ENCODE measurements at regions not wholly inside any gene's neighbourhood (a gene's known extent, or its start where the extent isn't known, plus 50 kb on each side); places are given as distances from the start of the nearest gene placed in this dataset.

DNA sequence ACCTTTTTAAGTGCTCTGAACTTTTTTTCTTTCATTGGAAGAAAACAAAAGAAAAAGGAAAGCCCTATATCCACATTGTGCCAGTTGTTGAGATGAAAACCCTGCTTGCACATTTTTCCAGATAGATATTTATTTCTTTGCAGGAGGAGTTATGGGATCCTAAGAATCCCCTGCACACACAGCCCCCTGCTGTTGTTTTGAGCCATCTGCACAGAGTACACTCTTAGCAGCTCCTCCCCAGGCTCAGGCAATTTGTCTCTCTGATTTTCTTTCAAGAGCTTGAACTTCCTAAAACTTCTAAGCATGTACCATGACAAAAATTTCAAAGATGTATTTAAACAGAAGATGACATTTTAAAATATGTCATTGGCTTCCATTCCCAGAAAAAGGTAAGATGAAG lies 436.9 kb downstream of the METTL4 start:
- Mint-ChIP-seq H3K36me3 (ENCODE audit: insufficient read depth, unreplicated experiment) (no peaks in the 10 kb centered on the region), H3K27ac (ENCODE audit: unreplicated experiment) (no peak overlapping the region), H3K9me3 (ENCODE audit: unreplicated experiment) (no peaks in the 10 kb centered on the region), H3K4me3 (ENCODE audit: unreplicated experiment) (no peak overlapping the region), H3K4me1 (ENCODE audit: low read depth, unreplicated experiment) (peaks cover 5% of the 10 kb centered on the region), H3K27me3 (ENCODE audit: insufficient read depth, unreplicated experiment) (no peaks in the 10 kb centered on the region)
- TF ChIP-seq, protein P1, sequence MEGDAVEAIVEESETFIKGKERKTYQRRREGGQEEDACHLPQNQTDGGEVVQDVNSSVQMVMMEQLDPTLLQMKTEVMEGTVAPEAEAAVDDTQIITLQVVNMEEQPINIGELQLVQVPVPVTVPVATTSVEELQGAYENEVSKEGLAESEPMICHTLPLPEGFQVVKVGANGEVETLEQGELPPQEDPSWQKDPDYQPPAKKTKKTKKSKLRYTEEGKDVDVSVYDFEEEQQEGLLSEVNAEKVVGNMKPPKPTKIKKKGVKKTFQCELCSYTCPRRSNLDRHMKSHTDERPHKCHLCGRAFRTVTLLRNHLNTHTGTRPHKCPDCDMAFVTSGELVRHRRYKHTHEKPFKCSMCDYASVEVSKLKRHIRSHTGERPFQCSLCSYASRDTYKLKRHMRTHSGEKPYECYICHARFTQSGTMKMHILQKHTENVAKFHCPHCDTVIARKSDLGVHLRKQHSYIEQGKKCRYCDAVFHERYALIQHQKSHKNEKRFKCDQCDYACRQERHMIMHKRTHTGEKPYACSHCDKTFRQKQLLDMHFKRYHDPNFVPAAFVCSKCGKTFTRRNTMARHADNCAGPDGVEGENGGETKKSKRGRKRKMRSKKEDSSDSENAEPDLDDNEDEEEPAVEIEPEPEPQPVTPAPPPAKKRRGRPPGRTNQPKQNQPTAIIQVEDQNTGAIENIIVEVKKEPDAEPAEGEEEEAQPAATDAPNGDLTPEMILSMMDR (IDR thresholded peaks at IDR 0.05; ENCODE audit: insufficient read depth in 1 of 2, low read depth in 1 of 2, low read length in 1 of 2, severe bottlenecking in 1 of 2, unreplicated experiment in 1 of 2), result peak in 1 of 2 experiments; percentile 32
- Histone ChIP-seq H3K36me3 (ENCODE audit: control insufficient read depth, insufficient read depth, low read length) (no peaks in the 10 kb centered on the region), H3K27me3 (replicated peaks; ENCODE audit: control insufficient read depth, insufficient read depth, low read length) (no peaks in the 10 kb centered on the region), H3K4me1 (no peaks in the 10 kb centered on the region; the same call in 1 of the 2 replicates), H3K9me3 (no peaks in the 10 kb centered on the region), H3K4me3 (ENCODE audit: low read depth, low read length) (no peak overlapping the region)
- ChIA-PET CTCF (no interaction called here), POLR2A (no interaction called here)
- no peak for DNase-seq
- intact Hi-C loops (cut with micrococcal nuclease; ENCODE audit: unreplicated experiment), result loop anchor here (5.0 kb wide), 1 partner anchor 88 kb away; no protein-coding TSS in a partner anchor
- no TSS peak for BruUV-seq (replicated peaks)

- ChIA-PET CTCF (no interaction called here), POLR2A (no interaction called here)
- Histone ChIP-seq H3K4me3 (ENCODE audit: low read depth, low read length) (no peak overlapping the region), H3K27me3 (replicated peaks; ENCODE audit: control insufficient read depth, insufficient read depth, low read length) (no peaks in the 10 kb centered on the region), H3K9me3 (no peaks in the 10 kb centered on the region), H3K36me3 (ENCODE audit: control insufficient read depth, insufficient read depth, low read length) (no peaks in the 10 kb centered on the region), H3K4me1 (no peaks in the 10 kb centered on the region; the same call in 1 of the 2 replicates)
- no peak for DNase-seq
- no peaks in the 10 kb centered on the region for H3K36me3 Mint-ChIP-seq (ENCODE audit: insufficient read depth, unreplicated experiment)
- H3K27me3 Mint-ChIP-seq (ENCODE audit: insufficient read depth, unreplicated experiment), result no peaks in the 10 kb centered on the region
- H3K27ac Mint-ChIP-seq (ENCODE audit: unreplicated experiment), result no peak overlapping the region
- H3K4me1 Mint-ChIP-seq (ENCODE audit: low read depth, unreplicated experiment), result peaks cover 5% of the 10 kb centered on the region
- no TSS peak for BruUV-seq (replicated peaks)
- intact Hi-C loops (cut with micrococcal nuclease; ENCODE audit: unreplicated experiment), result no loop called here
- TF ChIP-seq, protein P1 (IDR thresholded peaks at IDR 0.05; ENCODE audit: insufficient read depth in 1 of 2, low read depth in 1 of 2, low read length in 1 of 2, severe bottlenecking in 1 of 2, unreplicated experiment in 1 of 2), result no peak
- no peak overlapping the region for H3K4me3 Mint-ChIP-seq (ENCODE audit: unreplicated experiment)
- H3K9me3 Mint-ChIP-seq (ENCODE audit: unreplicated experiment), result no peaks in the 10 kb centered on the region
These were observed 436.0 kb downstream of the METTL4 start for GRCh38 chr18:2135309-2135708.

DNA sequence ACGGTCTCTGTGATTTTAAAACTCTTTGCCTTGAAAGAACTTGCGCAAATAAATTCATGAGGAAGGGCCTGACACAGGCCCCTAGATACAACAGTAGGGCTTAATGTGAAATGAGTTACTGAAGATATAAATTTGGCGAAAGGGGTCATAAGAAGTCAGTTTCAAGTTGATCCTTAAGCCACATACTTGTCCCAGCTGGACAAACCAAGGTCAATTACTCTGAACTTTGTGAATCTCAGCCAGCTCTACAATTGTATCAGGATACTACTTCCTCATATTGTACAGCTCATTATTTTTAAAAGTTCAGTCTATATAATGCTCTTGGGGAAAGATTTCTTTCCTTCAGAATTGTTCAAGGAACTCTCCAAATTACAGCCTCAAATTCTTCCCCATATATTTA lies 432.8 kb downstream of the METTL4 start:
- no peak overlapping the region for H3K4me3 Mint-ChIP-seq (ENCODE audit: unreplicated experiment)
- TF ChIP-seq, protein P1 (IDR thresholded peaks at IDR 0.05; ENCODE audit: insufficient read depth in 1 of 2, low read depth in 1 of 2, low read length in 1 of 2, severe bottlenecking in 1 of 2, unreplicated experiment in 1 of 2), result no peak
- no peaks in the 10 kb centered on the region for H3K36me3 Mint-ChIP-seq (ENCODE audit: insufficient read depth, unreplicated experiment)
- Histone ChIP-seq H3K27me3 (replicated peaks; ENCODE audit: control insufficient read depth, insufficient read depth, low read length) (no peaks in the 10 kb centered on the region), H3K4me3 (ENCODE audit: low read depth, low read length) (no peak overlapping the region), H3K9me3 (no peaks in the 10 kb centered on the region), H3K36me3 (ENCODE audit: control insufficient read depth, insufficient read depth, low read length) (no peaks in the 10 kb centered on the region), H3K4me1 (no peaks in the 10 kb centered on the region; the same call in 1 of the 2 replicates)
- CTCF ChIA-PET, result no interaction called here
- H3K27me3 Mint-ChIP-seq (ENCODE audit: insufficient read depth, unreplicated experiment), result no peaks in the 10 kb centered on the region
- POLR2A ChIA-PET, result no interaction called here
- H3K4me1 Mint-ChIP-seq (ENCODE audit: low read depth, unreplicated experiment), result peaks cover 5% of the 10 kb centered on the region
- no peaks in the 10 kb centered on the region for H3K9me3 Mint-ChIP-seq (ENCODE audit: unreplicated experiment)
- H3K27ac Mint-ChIP-seq (ENCODE audit: unreplicated experiment), result no peak overlapping the region
- intact Hi-C loops (cut with micrococcal nuclease; ENCODE audit: unreplicated experiment), result no loop called here
- BruUV-seq (replicated peaks), result no TSS peak
- no peak for DNase-seq

All from Caco-2 (cell line).